ENCODE measurements at regions not wholly inside any gene's neighbourhood (a gene's known extent, or its start where the extent isn't known, plus 50 kb on each side); places are given as distances from the start of the nearest gene placed in this dataset.

- no peaks in the 10 kb centered on the region for H3K36me3 ChIP-seq (ENCODE audit: insufficient read depth, low read length)
- H3K9me3 ChIP-seq (ENCODE audit: low read length) = no peaks in the 10 kb centered on the region
- peaks cover 5% of the 10 kb centered on the region for H3K4me1 ChIP-seq (ENCODE audit: insufficient read depth, low read length)
- H2AFZ ChIP-seq (ENCODE audit: low read depth, low read length) = no peak overlapping the region
- no peak overlapping the region for H3K4me3 ChIP-seq (ENCODE audit: low read length)
- no peaks in the 10 kb centered on the region for H3K27me3 ChIP-seq (ENCODE audit: insufficient read depth, low read length)
These were observed 75.0 kb downstream of the PTPDC1 start for GRCh38 chr9:94159069-94159939.

- no peaks in the 10 kb centered on the region for H3K36me3 ChIP-seq (ENCODE audit: insufficient read depth, low read length)
- no peaks in the 10 kb centered on the region for H3K9me3 ChIP-seq (ENCODE audit: low read length)
- H3K4me1 ChIP-seq (ENCODE audit: insufficient read depth, low read length) = peaks cover 5% of the 10 kb centered on the region
- no peak overlapping the region for H2AFZ ChIP-seq (ENCODE audit: low read depth, low read length)
- H3K4me3 ChIP-seq (ENCODE audit: low read length) = no peak overlapping the region
- H3K27me3 ChIP-seq (ENCODE audit: insufficient read depth, low read length) = no peaks in the 10 kb centered on the region
These were observed 76.6 kb downstream of the PTPDC1 start for GRCh38 chr9:94160594-94161501.

- no peaks in the 10 kb centered on the region for H3K27me3 ChIP-seq (ENCODE audit: insufficient read depth, low read length)
- no peaks in the 10 kb centered on the region for H3K9me3 ChIP-seq (ENCODE audit: low read length)
- H3K4me3 ChIP-seq (ENCODE audit: low read length) = no peak overlapping the region
- H3K4me1 ChIP-seq (ENCODE audit: insufficient read depth, low read length) = peaks cover 5% of the 10 kb centered on the region
- no peak overlapping the region for H2AFZ ChIP-seq (ENCODE audit: low read depth, low read length)
- H3K36me3 ChIP-seq (ENCODE audit: insufficient read depth, low read length) = no peaks in the 10 kb centered on the region
These were observed 77.4 kb downstream of the PTPDC1 start for GRCh38 chr9:94161673-94162072.

GRCh38 chr9:94164806-94165549, 80.7 kb downstream of the PTPDC1 start:
- Histone ChIP-seq H3K4me3 (ENCODE audit: low read length) (no peak overlapping the region), H3K4me1 (ENCODE audit: insufficient read depth, low read length) (peaks cover 15% of the 10 kb centered on the region)

GRCh38 chr9:94165592-94166235, 81.5 kb downstream of the PTPDC1 start:
- no peaks in the 10 kb centered on the region for H3K27me3 ChIP-seq (ENCODE audit: insufficient read depth, low read length)
- peak overlapping the region; percentile 70 for H3K4me3 ChIP-seq (ENCODE audit: low read length)
- H3K9me3 ChIP-seq (ENCODE audit: low read length) = no peaks in the 10 kb centered on the region
- peaks cover 3% of the 10 kb centered on the region for H3K36me3 ChIP-seq (ENCODE audit: insufficient read depth, low read length)
- H2AFZ ChIP-seq (ENCODE audit: low read depth, low read length) = peak overlapping the region; percentile 27
- peaks cover 15% of the 10 kb centered on the region for H3K4me1 ChIP-seq (ENCODE audit: insufficient read depth, low read length)

More at GRCh38 chr9:94164806-94165549, 80.7 kb downstream of the PTPDC1 start:
- H3K9me3 ChIP-seq (ENCODE audit: low read length) = no peaks in the 10 kb centered on the region
- peaks cover 3% of the 10 kb centered on the region for H3K36me3 ChIP-seq (ENCODE audit: insufficient read depth, low read length)
- no peak overlapping the region for H2AFZ ChIP-seq (ENCODE audit: low read depth, low read length)
- no peaks in the 10 kb centered on the region for H3K27me3 ChIP-seq (ENCODE audit: insufficient read depth, low read length)

- Histone ChIP-seq H3K9me3 (ENCODE audit: low read length) (no peaks in the 10 kb centered on the region), H3K4me1 (ENCODE audit: insufficient read depth, low read length) (peaks cover 15% of the 10 kb centered on the region)
These were observed 82.1 kb downstream of the PTPDC1 start for GRCh38 chr9:94166236-94166975.

GRCh38 chr9:94166976-94167346, 82.7 kb downstream of the PTPDC1 start:
- H3K36me3 ChIP-seq (ENCODE audit: insufficient read depth, low read length) = peaks cover 5% of the 10 kb centered on the region

More at GRCh38 chr9:94166236-94166975, 82.1 kb downstream of the PTPDC1 start:
- no peaks in the 10 kb centered on the region for H3K27me3 ChIP-seq (ENCODE audit: insufficient read depth, low read length)
- H3K4me3 ChIP-seq (ENCODE audit: low read length) = peak overlapping the region; percentile 70
- peaks cover 5% of the 10 kb centered on the region for H3K36me3 ChIP-seq (ENCODE audit: insufficient read depth, low read length)
- H2AFZ ChIP-seq (ENCODE audit: low read depth, low read length) = peak overlapping the region; percentile 27

GRCh38 chr9:94167376-94167890, 83.2 kb downstream of the PTPDC1 start:
- Histone ChIP-seq H3K4me3 (ENCODE audit: low read length) (peak overlapping the region; percentile 70), H3K4me1 (ENCODE audit: insufficient read depth, low read length) (peaks cover 15% of the 10 kb centered on the region), H2AFZ (ENCODE audit: low read depth, low read length) (no peak overlapping the region), H3K36me3 (ENCODE audit: insufficient read depth, low read length) (peaks cover 7% of the 10 kb centered on the region), H3K9me3 (ENCODE audit: low read length) (no peaks in the 10 kb centered on the region), H3K27me3 (ENCODE audit: insufficient read depth, low read length) (no peaks in the 10 kb centered on the region)

More at GRCh38 chr9:94166976-94167346, 82.7 kb downstream of the PTPDC1 start:
- Histone ChIP-seq H2AFZ (ENCODE audit: low read depth, low read length) (no peak overlapping the region), H3K27me3 (ENCODE audit: insufficient read depth, low read length) (no peaks in the 10 kb centered on the region), H3K4me1 (ENCODE audit: insufficient read depth, low read length) (peaks cover 15% of the 10 kb centered on the region), H3K4me3 (ENCODE audit: low read length) (peak overlapping the region; percentile 70), H3K9me3 (ENCODE audit: low read length) (no peaks in the 10 kb centered on the region)

GRCh38 chr9:94168203-94169000, 84.1 kb downstream of the PTPDC1 start:
- Histone ChIP-seq H3K36me3 (ENCODE audit: insufficient read depth, low read length) (peaks cover 14% of the 10 kb centered on the region), H3K4me3 (ENCODE audit: low read length) (peak overlapping the region; percentile 70), H3K9me3 (ENCODE audit: low read length) (no peaks in the 10 kb centered on the region), H2AFZ (ENCODE audit: low read depth, low read length) (no peak overlapping the region), H3K27me3 (ENCODE audit: insufficient read depth, low read length) (no peaks in the 10 kb centered on the region), H3K4me1 (ENCODE audit: insufficient read depth, low read length) (peaks cover 15% of the 10 kb centered on the region)

GRCh38 chr9:94169968-94170367, 85.7 kb downstream of the PTPDC1 start:
- Histone ChIP-seq H2AFZ (ENCODE audit: low read depth, low read length) (no peak overlapping the region), H3K4me3 (ENCODE audit: low read length) (no peak overlapping the region), H3K4me1 (ENCODE audit: insufficient read depth, low read length) (peaks cover 15% of the 10 kb centered on the region), H3K9me3 (ENCODE audit: low read length) (peaks cover 5% of the 10 kb centered on the region), H3K36me3 (ENCODE audit: insufficient read depth, low read length) (peaks cover 27% of the 10 kb centered on the region), H3K27me3 (ENCODE audit: insufficient read depth, low read length) (no peaks in the 10 kb centered on the region)

- no peak overlapping the region for H2AFZ ChIP-seq (ENCODE audit: low read depth, low read length)
- H3K9me3 ChIP-seq (ENCODE audit: low read length) = peaks cover 5% of the 10 kb centered on the region
- H3K27me3 ChIP-seq (ENCODE audit: insufficient read depth, low read length) = no peaks in the 10 kb centered on the region
- H3K4me1 ChIP-seq (ENCODE audit: insufficient read depth, low read length) = peaks cover 5% of the 10 kb centered on the region
- H3K4me3 ChIP-seq (ENCODE audit: low read length) = no peak overlapping the region
- peaks cover 60% of the 10 kb centered on the region for H3K36me3 ChIP-seq (ENCODE audit: insufficient read depth, low read length)
These were observed 85.5 kb upstream of the ZNF169 start for GRCh38 chr9:94173632-94174031.
